A549 (cell line): ENCODE measurements at regions not wholly inside any gene's neighbourhood (a gene's known extent, or its start where the extent isn't known, plus 50 kb on each side); places are given as distances from the start of the nearest gene placed in this dataset.

Source experiments
- ATAC-seq, 2 experiments: fragments of 200-7000 bp in 1 of 2; fragments of >200 bp in 1 of 2; cut with Nextera tagmentation in 1 of 2; cut with Tn5 transposase in 1 of 2; 3 replicates each; pipeline versions ENCODE4 v1.8.0 to v1.9.1; 2018 to 2020; ENCODE audit warnings: mild to moderate bottlenecking in 1 of 2, moderate library complexity in 1 of 2
- CTCF ChIA-PET: fragments of 300-600 bp; sonication (Branson Sonifier 250); formaldehyde crosslinking; extraction: SDS; loops from one replicate; lab custom pipeline; 2021; ENCODE audit warnings: antibody characterized with exemption, inconsistent platforms; lab: Yijun Ruan, JAX
- POLR2A ChIA-PET: fragments of 350-600 bp; formaldehyde crosslinking; extraction: SDS; loops from one replicate; lab custom pipeline; 2021; ENCODE audit warnings: antibody characterized with exemption, inconsistent platforms; lab: Yijun Ruan, JAX
- DNase-seq, 2 experiments: peaks; one replicate each; pipeline versions ENCODE4 v3.0.0 to v3.0.0-alpha.2; 2011 to 2016; ENCODE audit warnings: low read depth in 1 of 2, low spot score in 1 of 2
- FAIRE-seq: peaks from 2 replicates; lab custom pipeline; 2011; peaks lifted over from hg19 to GRCh38; lab: Jason Lieb, UNC
- H3K27ac ChIP-seq, 2 experiments: fragments of >200 bp; sonication (Bioruptor Twin); formaldehyde crosslinking; 3 replicates each; pipeline ENCODE4 v1.5.1; 2016 to 2017
- H3K4me1 ChIP-seq: fragments of >200 bp; sonication (Bioruptor Twin); formaldehyde crosslinking; 3 replicates; pipeline ENCODE4 v1.6.1; 2016
- H3K4me2 ChIP-seq: fragments of >200 bp; sonication (Bioruptor Twin); formaldehyde crosslinking; 3 replicates; pipeline ENCODE4 v1.6.1; 2016
- H3K4me3 ChIP-seq: fragments of >200 bp; sonication (Bioruptor Twin); formaldehyde crosslinking; 3 replicates; pipeline ENCODE4 v1.5.1; 2016
- H3K9me3 ChIP-seq: fragments of >200 bp; sonication (Bioruptor Twin); formaldehyde crosslinking; 3 replicates; pipeline ENCODE4 v1.6.1; 2016
- CBX8 ChIP-seq: fragments of 200-600 bp; sonication (generic); IDR thresholded peaks from 2 replicates; pipeline ENCODE4 v1.6.1; 2016
- CEBPB ChIP-seq, 2 experiments: fragments of >200 bp in 1 of 2; sonication (Bioruptor Twin) in 1 of 2; formaldehyde crosslinking in 1 of 2; IDR thresholded peaks; 2 replicates each; pipeline ENCODE4 v1.6.1; 2012 to 2016
- CHD2 ChIP-seq: fragments of 150-350 bp; IDR thresholded peaks from 2 replicates; pipeline ENCODE4 v1.6.1; 2014; ENCODE audit warnings: low read length; ENCODE audit not compliant: partially characterized antibody
- EHMT2 ChIP-seq: fragments of 200-600 bp; sonication (generic); IDR thresholded peaks from 2 replicates; pipeline ENCODE4 v1.6.1; 2016; ENCODE audit warnings: antibody characterized with exemption, low read depth, mild to moderate bottlenecking, moderate library complexity
- EP300 ChIP-seq, 2 experiments: fragments of >200 bp; sonication (Bioruptor Twin); formaldehyde crosslinking; IDR thresholded peaks; 2 replicates in 1 of 2; 3 replicates in 1 of 2; pipeline ENCODE4 v1.6.1; 2016 to 2017
- ESRRA ChIP-seq: fragments of 150-350 bp; IDR thresholded peaks from 2 replicates; pipeline ENCODE4 v1.6.1; 2014; ENCODE audit warnings: mild to moderate bottlenecking, low read length, borderline replicate concordance
- FOSB ChIP-seq: fragments of 250-450 bp; sonication (Bioruptor Pico); IDR thresholded peaks from 2 replicates; pipeline ENCODE4 v1.5.0; 2020; ENCODE audit warnings: mild to moderate bottlenecking, moderate library complexity
- FOSL2 ChIP-seq, 2 experiments: fragments of 450-650 bp in 1 of 2; fragments of >200 bp in 1 of 2; sonication (Bioruptor Twin) in 1 of 2; formaldehyde crosslinking; IDR thresholded peaks; 2 replicates each; pipeline versions ENCODE4 v1.5.0 to v1.6.1; 2016 to 2020; ENCODE audit warnings: mild to moderate bottlenecking in 1 of 2, moderate library complexity in 1 of 2
- HEYL ChIP-seq: fragments of 250-450 bp; sonication (Bioruptor Pico); IDR thresholded peaks from 2 replicates; pipeline ENCODE4 v1.8.0; 2021; ENCODE audit warnings: mild to moderate bottlenecking, moderate library complexity
- HOXB13 ChIP-seq: fragments of 250-450 bp; sonication (Bioruptor Pico); IDR thresholded peaks from 2 replicates; pipeline ENCODE4 v1.5.0; 2020; ENCODE audit warnings: low read depth, mild to moderate bottlenecking, moderate library complexity
- HOXB5 ChIP-seq: fragments of 250-450 bp; sonication (Bioruptor Pico); IDR thresholded peaks from 2 replicates; pipeline ENCODE4 v1.5.0; 2020; ENCODE audit warnings: mild to moderate bottlenecking, moderate library complexity
- JUN ChIP-seq, 2 experiments: fragments of >200 bp; sonication (Bioruptor Twin); formaldehyde crosslinking; IDR thresholded peaks; 2 replicates in 1 of 2; 3 replicates in 1 of 2; pipeline ENCODE4 v1.6.1; 2016 to 2017
- KDM5A ChIP-seq: fragments of 200-600 bp; sonication (generic); IDR thresholded peaks from 2 replicates; pipeline ENCODE4 v1.6.1; 2016; ENCODE audit warnings: antibody characterized with exemption, mild to moderate bottlenecking
- MAFK ChIP-seq: fragments of 450-650 bp; IDR thresholded peaks from 2 replicates; pipeline ENCODE4 v1.6.1; 2014; ENCODE audit not compliant: partially characterized antibody
- NPAS2 ChIP-seq: fragments of 250-450 bp; sonication (Bioruptor Pico); IDR thresholded peaks from 2 replicates; pipeline ENCODE4 v1.8.0; 2022; ENCODE audit warnings: mild to moderate bottlenecking, moderate library complexity, borderline replicate concordance
- POLR2A ChIP-seq: IDR thresholded peaks from 2 replicates; pipeline ENCODE4 v1.6.1; 2012; ENCODE audit warnings: mild to moderate bottlenecking, low read length
- RARB ChIP-seq: fragments of 250-450 bp; sonication (Bioruptor Pico); IDR thresholded peaks from 2 replicates; pipeline ENCODE4 v1.8.0; 2021; ENCODE audit warnings: mild to moderate bottlenecking, moderate library complexity
- SREBF2 ChIP-seq: fragments of 450-650 bp; IDR thresholded peaks from 2 replicates; pipeline ENCODE4 v1.6.1; 2014; ENCODE audit warnings: mild to moderate bottlenecking, moderate library complexity
- TFCP2L1 ChIP-seq: fragments of 250-450 bp; sonication (Bioruptor Pico); IDR thresholded peaks from 2 replicates; pipeline ENCODE4 v1.5.0; 2021; ENCODE audit warnings: mild to moderate bottlenecking
- ZNF302 ChIP-seq: fragments of 250-450 bp; sonication (Bioruptor Pico); IDR thresholded peaks from 2 replicates; pipeline ENCODE4 v1.9.0; 2021; ENCODE audit warnings: inconsistent platforms, mild to moderate bottlenecking, moderate library complexity
- ZSCAN20 ChIP-seq: fragments of 250-450 bp; sonication (Bioruptor Pico); IDR thresholded peaks from 2 replicates; pipeline ENCODE4 v1.8.0; 2022; ENCODE audit warnings: mild to moderate bottlenecking, moderate library complexity
- WGBS: methylation state at CpG from one replicate; pipeline ENCODE4 v1.1.6; 2017; ENCODE audit errors: missing lambda C conversion rate; 5-methylcytosine and 5-hydroxymethylcytosine counted together
- TF ChIP-seq, protein P1 (sequence below): fragments of 250-450 bp; sonication (Bioruptor Pico); IDR thresholded peaks from 2 replicates; pipeline ENCODE4 v1.5.0; 2020; ENCODE audit warnings: low read depth, mild to moderate bottlenecking, moderate library complexity
- TF ChIP-seq, protein P2 (sequence below): fragments of >200 bp; sonication (Bioruptor Twin); formaldehyde crosslinking; IDR thresholded peaks from 3 replicates; pipeline ENCODE4 v1.6.1; 2016
- TF ChIP-seq, protein P3 (sequence below): IDR thresholded peaks from 2 replicates; pipeline ENCODE4 v1.6.1; 2012
- TF ChIP-seq, protein P4 (sequence below): IDR thresholded peaks from 2 replicates; pipeline ENCODE4 v1.6.1; 2012; ENCODE audit warnings: low read depth, borderline replicate concordance
- TF ChIP-seq, protein P5 (sequence below): fragments of 450-650 bp; IDR thresholded peaks from 2 replicates; pipeline ENCODE4 v1.6.1; 2014; ENCODE audit warnings: antibody characterized with exemption
- TF ChIP-seq, protein P6 (sequence below): fragments of 200-600 bp; sonication (generic); IDR thresholded peaks from 2 replicates; pipeline ENCODE4 v1.6.1; 2016; ENCODE audit warnings: antibody characterized with exemption, mild to moderate bottlenecking, moderate library complexity

DNA sequence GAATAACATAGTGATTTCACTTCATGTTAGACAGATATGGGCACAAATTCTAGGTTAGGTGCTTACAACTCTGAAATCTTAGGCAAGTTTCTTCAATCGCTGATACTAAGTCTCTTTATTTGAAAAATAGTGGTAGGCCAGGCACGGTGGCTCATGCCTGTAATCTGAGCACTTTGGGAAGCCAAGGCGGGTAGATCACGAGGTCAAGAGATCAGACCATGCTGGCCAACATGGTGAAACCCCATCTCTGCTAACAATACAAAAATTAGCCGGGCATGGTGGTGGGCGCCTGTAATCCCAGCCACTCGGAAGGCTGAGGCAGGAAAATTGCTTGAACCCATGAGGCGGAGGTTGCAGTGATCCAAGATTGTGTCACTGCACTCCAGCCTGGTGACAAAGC, 729.4 kb downstream of the METTL15 start:
- Histone ChIP-seq H3K4me1 (peaks cover 45% of the 10 kb centered on the region), H3K4me2 (peak overlapping the region; percentile 74), H3K27ac (peak overlapping the region; percentile 95 to 99), H3K4me3 (no peak overlapping the region), H3K9me3 (peaks cover 61% of the 10 kb centered on the region)
- DNase-seq: no peak
- no peak for ATAC-seq
- FAIRE-seq: no peak
- 81% methylated on average over 8 of the region's 8 CpGs for WGBS
- CTCF ChIA-PET: interaction anchor here (1.6 kb wide), 1 partner anchor 496 kb away, joined by 5 read pairs; no protein-coding TSS in a partner anchor
- POLR2A ChIA-PET: interaction anchor here (1.2 to 4.1 kb wide), 2 partner anchors 81 to 1138 kb away, joined by 7 to 31 read pairs; partner anchors contain the start of gene BDNF
- no peak for TF ChIP-seq SREBF2
- TF ChIP-seq HEYL (CRISPR knock-in tag): peak; percentile 28; the same call in 1 of the 2 replicates
- no peak for TF ChIP-seq EHMT2
- peak; percentile 56; the same call in 1 of the 2 replicates for TF ChIP-seq HOXB13

DNA sequence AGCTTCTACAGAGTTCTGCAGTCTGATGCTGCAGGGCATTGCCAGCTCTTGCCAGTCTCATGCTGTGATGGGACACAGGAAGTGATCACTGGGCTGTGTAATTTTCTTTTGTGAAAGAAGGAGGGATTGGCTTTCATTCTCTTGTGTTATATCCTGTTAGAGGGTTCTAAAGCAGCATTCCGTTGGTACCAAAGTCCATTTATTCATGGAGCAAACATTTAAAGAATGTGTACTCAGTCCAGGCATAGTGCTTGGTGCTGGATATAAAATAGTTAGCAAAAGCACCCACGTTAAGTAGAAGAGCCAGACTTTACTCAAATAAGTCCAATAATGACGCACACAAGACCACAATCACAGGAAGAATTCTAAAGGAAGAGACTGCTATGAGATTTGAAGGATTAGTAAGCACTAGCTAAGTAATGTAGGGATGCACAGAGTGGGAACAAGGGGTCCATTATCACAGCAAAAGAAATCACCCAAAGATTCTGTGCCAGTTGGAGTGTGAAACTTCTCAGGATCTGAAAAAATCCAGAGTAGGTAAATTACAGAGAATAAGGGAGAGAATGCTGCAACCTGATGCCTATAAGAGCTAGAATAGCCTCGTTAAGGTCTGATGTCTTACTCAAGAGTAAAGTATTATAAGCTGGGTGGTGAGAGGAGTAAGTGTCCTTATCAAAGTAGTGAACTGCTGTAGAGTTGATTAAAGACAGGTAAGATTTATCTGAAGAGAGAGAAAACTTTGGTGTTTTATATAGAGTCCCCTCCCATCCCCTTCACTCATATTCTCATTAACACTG, 728.3 kb downstream of the METTL15 start:
- H3K4me1 ChIP-seq: peaks cover 45% of the 10 kb centered on the region
- DNase-seq: peak; percentile 78 to 99
- H3K9me3 ChIP-seq: peaks cover 60% of the 10 kb centered on the region
- H3K27ac ChIP-seq: peak overlapping the region; percentile 95 to 99
- peak; percentile 96 for ATAC-seq
- H3K4me3 ChIP-seq: no peak overlapping the region
- peak; percentile 100 for FAIRE-seq
- POLR2A ChIA-PET: interaction anchor here (0.5 to 4.1 kb wide), 12 partner anchors 13 to 1137 kb away, joined by 3 to 31 read pairs (median 5); partner anchors contain the start of genes BDNF, KIF18A and METTL15
- 3% methylated on average over 4 of the region's 4 CpGs for WGBS
- CTCF ChIA-PET: interaction anchor here (1.0 to 1.9 kb wide), 5 partner anchors 184 to 1136 kb away, joined by 3 to 8 read pairs (median 5); partner anchors contain the start of gene BDNF
- peak overlapping the region; percentile 74 for H3K4me2 ChIP-seq
- TF ChIP-seq HOXB5 (0 out of 2 replicates have a peak, but pooled peaks have one; percentile 47), ZNF302 (CRISPR knock-in tag) (no peak), HOXB13 (peak; percentile 74; the same call in 1 of the 2 replicates), KDM5A (no peak), RARB (CRISPR knock-in tag) (peak; percentile 41; the same call in 1 of the 2 replicates), CBX8 (no peak), CHD2 (no peak), NPAS2 (CRISPR knock-in tag) (no peak), ESRRA (peak; percentile 31; the same call in 1 of the 2 replicates), EHMT2 (no peak), FOSL2 (IDR thresholded peaks at IDR 0.05) (peak; percentile 96), FOSL2 (CRISPR knock-in tag; IDR thresholded peaks at IDR 0.05) (peak; percentile 97), SREBF2 (no peak), POLR2A (no peak), TFCP2L1 (CRISPR knock-in tag) (no peak), CEBPB (IDR thresholded peaks at IDR 0.05) (peak; percentile 73 to 87), ZSCAN20 (peak; percentile 48; the same call in 1 of the 2 replicates), EP300 (IDR thresholded peaks at IDR 0.05) (peak; percentile 99 to 100), FOSB (CRISPR knock-in tag) (no peak), MAFK (no peak), JUN (IDR thresholded peaks at IDR 0.05) (peak; percentile 99)
- TF ChIP-seq, protein P1, sequence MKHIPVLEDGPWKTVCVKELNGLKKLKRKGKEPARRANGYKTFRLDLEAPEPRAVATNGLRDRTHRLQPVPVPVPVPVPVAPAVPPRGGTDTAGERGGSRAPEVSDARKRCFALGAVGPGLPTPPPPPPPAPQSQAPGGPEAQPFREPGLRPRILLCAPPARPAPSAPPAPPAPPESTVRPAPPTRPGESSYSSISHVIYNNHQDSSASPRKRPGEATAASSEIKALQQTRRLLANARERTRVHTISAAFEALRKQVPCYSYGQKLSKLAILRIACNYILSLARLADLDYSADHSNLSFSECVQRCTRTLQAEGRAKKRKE (CRISPR knock-in tag): 0 out of 2 replicates have a peak, but pooled peaks have one; percentile 12
- TF ChIP-seq, protein P2, sequence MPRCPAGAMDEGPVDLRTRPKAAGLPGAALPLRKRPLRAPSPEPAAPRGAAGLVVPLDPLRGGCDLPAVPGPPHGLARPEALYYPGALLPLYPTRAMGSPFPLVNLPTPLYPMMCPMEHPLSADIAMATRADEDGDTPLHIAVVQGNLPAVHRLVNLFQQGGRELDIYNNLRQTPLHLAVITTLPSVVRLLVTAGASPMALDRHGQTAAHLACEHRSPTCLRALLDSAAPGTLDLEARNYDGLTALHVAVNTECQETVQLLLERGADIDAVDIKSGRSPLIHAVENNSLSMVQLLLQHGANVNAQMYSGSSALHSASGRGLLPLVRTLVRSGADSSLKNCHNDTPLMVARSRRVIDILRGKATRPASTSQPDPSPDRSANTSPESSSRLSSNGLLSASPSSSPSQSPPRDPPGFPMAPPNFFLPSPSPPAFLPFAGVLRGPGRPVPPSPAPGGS: peak; percentile 97
- TF ChIP-seq, protein P3, sequence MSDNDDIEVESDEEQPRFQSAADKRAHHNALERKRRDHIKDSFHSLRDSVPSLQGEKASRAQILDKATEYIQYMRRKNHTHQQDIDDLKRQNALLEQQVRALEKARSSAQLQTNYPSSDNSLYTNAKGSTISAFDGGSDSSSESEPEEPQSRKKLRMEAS: peak; percentile 82
- TF ChIP-seq, protein P4, sequence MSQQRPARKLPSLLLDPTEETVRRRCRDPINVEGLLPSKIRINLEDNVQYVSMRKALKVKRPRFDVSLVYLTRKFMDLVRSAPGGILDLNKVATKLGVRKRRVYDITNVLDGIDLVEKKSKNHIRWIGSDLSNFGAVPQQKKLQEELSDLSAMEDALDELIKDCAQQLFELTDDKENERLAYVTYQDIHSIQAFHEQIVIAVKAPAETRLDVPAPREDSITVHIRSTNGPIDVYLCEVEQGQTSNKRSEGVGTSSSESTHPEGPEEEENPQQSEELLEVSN: peak; percentile 55; the same call in 1 of the 2 replicates
- TF ChIP-seq, protein P5, sequence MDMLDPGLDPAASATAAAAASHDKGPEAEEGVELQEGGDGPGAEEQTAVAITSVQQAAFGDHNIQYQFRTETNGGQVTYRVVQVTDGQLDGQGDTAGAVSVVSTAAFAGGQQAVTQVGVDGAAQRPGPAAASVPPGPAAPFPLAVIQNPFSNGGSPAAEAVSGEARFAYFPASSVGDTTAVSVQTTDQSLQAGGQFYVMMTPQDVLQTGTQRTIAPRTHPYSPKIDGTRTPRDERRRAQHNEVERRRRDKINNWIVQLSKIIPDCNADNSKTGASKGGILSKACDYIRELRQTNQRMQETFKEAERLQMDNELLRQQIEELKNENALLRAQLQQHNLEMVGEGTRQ: no peak
- TF ChIP-seq, protein P6, sequence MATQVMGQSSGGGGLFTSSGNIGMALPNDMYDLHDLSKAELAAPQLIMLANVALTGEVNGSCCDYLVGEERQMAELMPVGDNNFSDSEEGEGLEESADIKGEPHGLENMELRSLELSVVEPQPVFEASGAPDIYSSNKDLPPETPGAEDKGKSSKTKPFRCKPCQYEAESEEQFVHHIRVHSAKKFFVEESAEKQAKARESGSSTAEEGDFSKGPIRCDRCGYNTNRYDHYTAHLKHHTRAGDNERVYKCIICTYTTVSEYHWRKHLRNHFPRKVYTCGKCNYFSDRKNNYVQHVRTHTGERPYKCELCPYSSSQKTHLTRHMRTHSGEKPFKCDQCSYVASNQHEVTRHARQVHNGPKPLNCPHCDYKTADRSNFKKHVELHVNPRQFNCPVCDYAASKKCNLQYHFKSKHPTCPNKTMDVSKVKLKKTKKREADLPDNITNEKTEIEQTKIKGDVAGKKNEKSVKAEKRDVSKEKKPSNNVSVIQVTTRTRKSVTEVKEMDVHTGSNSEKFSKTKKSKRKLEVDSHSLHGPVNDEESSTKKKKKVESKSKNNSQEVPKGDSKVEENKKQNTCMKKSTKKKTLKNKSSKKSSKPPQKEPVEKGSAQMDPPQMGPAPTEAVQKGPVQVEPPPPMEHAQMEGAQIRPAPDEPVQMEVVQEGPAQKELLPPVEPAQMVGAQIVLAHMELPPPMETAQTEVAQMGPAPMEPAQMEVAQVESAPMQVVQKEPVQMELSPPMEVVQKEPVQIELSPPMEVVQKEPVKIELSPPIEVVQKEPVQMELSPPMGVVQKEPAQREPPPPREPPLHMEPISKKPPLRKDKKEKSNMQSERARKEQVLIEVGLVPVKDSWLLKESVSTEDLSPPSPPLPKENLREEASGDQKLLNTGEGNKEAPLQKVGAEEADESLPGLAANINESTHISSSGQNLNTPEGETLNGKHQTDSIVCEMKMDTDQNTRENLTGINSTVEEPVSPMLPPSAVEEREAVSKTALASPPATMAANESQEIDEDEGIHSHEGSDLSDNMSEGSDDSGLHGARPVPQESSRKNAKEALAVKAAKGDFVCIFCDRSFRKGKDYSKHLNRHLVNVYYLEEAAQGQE: no peak
